ENCODE measurements at regions not wholly inside any gene's neighbourhood (a gene's known extent, or its start where the extent isn't known, plus 50 kb on each side); places are given as distances from the start of the nearest gene placed in this dataset.

DNA sequence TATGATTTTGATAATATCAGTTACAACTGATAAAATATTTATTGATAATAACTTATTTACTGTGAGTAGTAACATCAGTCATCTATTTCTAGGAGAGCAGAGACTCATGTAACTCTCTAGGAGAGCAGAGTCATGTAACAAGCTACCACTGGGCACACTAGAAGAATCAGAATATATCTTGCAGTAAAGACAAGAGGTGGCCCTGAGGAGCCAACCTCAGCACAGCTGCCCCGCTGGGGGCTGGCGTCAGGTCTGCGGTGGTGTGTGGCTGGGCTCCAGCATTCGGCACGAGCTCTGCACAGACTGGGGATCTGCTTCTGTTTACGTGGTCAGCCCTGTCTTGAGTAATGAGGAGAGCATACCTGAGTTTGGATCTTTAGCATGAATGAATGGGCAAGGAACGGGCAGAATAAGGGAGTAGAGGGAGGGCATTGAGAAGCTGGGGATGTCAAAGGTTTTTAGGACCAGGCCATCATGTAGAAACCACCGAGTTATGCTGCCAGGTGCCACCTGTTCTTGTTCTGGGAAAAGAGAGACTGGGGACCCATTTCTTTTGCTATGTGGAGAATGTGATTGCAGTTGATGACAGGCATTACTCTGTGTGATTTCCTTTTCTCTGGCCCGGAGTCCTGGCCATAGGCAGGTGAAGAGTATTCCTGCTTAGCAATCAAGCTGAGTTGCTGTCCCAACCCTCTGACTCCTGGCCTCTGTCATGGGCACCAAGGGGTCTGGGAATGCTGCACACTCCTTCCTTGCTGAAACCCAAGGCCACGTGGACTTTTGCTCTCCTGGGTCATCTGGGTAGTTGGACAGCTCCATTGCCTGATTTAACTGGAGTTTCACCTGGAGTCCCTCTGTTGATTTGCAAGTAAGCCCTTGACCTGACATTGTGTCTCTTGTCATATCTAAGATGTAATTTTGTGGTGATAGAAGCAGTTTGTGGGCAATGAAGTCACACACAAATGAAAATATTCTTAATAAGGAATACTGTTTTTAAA, 50.9 kb upstream of the HEPHL1 start:
- ATAC-seq (peak; percentile 77), DNase-seq (ENCODE audit: low spot score) (peak; percentile 8)
- Histone ChIP-seq H2AFZ (no peak overlapping the region), H3K27me3 (ENCODE audit: insufficient read depth) (no peaks in the 10 kb centered on the region), H3K4me3 (no peak overlapping the region), H3K4me2 (no peak overlapping the region), H3F3A (replicated peaks; ENCODE audit: low read depth) (no peaks in the 10 kb centered on the region), H3K79me2 (replicated peaks; ENCODE audit: insufficient read depth) (no peaks in the 10 kb centered on the region), H3K27ac (ENCODE audit: low read depth) (no peak overlapping the region), H3K36me3 (ENCODE audit: insufficient read depth) (no peaks in the 10 kb centered on the region), H4K20me1 (replicated peaks; ENCODE audit: insufficient read depth) (no peaks in the 10 kb centered on the region), H3K9me2 (ENCODE audit: insufficient read depth) (no peaks in the 10 kb centered on the region), H3K4me1 (ENCODE audit: insufficient read depth) (peaks cover 11% of the 10 kb centered on the region; the same call in 1 of the 2 replicates)
- H3K27me3 Mint-ChIP-seq (ENCODE audit: insufficient read depth, low read depth, poor library complexity) = peaks cover 2% of the 10 kb centered on the region
- H3K9me3 Mint-ChIP-seq = peaks cover 5% of the 10 kb centered on the region; the same call in 2 of the 3 replicates
- H3K27ac Mint-ChIP-seq = no peak overlapping the region
- H3K36me3 Mint-ChIP-seq (ENCODE audit: low read depth) = peaks cover 2% of the 10 kb centered on the region; the same call in 2 of the 3 replicates
- H3K4me1 Mint-ChIP-seq = peaks cover 9% of the 10 kb centered on the region
- H3K4me3 Mint-ChIP-seq = no peak overlapping the region
- TF ChIP-seq CREB1 (CRISPR knock-in tag; IDR thresholded peaks at IDR 0.05; ENCODE audit: low read depth) (no peak), CTCF (conservative IDR thresholded peaks at IDR 0.05; ENCODE audit: low read depth in 2 of 2) (no peak), REST (IDR thresholded peaks at IDR 0.05; ENCODE audit: unreplicated experiment) (no peak), JUNB (IDR thresholded peaks at IDR 0.05; ENCODE audit: unreplicated experiment) (no peak), EZH2 (IDR thresholded peaks at IDR 0.05; ENCODE audit: low read depth, unreplicated experiment) (no peak), NANOG (IDR thresholded peaks at IDR 0.05; ENCODE audit: borderline replicate concordance) (no peak), ZNF331 (CRISPR knock-in tag; IDR thresholded peaks at IDR 0.05; ENCODE audit: low read depth) (no peak)
